ENCODE measurements at regions not wholly inside any gene's neighbourhood (a gene's known extent, or its start where the extent isn't known, plus 50 kb on each side); places are given as distances from the start of the nearest gene placed in this dataset.

DNA sequence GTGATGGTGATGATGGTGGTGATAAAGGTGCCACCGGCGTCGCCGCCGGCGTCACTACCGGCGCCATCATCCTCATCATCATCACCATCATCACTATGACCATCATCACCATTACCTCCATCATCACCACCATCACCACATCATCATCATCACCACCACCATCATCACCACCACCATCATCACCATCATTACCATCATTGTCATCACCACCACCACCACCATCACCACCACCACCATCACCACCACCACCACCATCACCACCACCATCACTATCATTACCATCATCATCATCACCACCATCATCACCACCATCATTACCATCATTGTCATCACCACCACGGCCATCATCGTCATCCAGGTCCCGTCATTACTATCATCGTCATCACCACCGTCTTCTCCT, 179.7 kb downstream of the NPIPB11 start:
- TF ChIP-seq, protein P1, sequence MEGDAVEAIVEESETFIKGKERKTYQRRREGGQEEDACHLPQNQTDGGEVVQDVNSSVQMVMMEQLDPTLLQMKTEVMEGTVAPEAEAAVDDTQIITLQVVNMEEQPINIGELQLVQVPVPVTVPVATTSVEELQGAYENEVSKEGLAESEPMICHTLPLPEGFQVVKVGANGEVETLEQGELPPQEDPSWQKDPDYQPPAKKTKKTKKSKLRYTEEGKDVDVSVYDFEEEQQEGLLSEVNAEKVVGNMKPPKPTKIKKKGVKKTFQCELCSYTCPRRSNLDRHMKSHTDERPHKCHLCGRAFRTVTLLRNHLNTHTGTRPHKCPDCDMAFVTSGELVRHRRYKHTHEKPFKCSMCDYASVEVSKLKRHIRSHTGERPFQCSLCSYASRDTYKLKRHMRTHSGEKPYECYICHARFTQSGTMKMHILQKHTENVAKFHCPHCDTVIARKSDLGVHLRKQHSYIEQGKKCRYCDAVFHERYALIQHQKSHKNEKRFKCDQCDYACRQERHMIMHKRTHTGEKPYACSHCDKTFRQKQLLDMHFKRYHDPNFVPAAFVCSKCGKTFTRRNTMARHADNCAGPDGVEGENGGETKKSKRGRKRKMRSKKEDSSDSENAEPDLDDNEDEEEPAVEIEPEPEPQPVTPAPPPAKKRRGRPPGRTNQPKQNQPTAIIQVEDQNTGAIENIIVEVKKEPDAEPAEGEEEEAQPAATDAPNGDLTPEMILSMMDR (IDR thresholded peaks at IDR 0.05): no peak
- TF ChIP-seq POLR2A (IDR thresholded peaks at IDR 0.05) (no peak), EP300 (IDR thresholded peaks at IDR 0.05) (no peak)

All from tibial nerve (tissue), 4 donors.